Fibroblast of peridontal ligament (primary cell): ENCODE measurements at regions not wholly inside any gene's neighbourhood (a gene's known extent, or its start where the extent isn't known, plus 50 kb on each side); places are given as distances from the start of the nearest gene placed in this dataset.

ENCODE experiments used
- DNase-seq: peaks from one replicate; pipeline ENCODE4 v3.0.0-alpha.2; 2010; ENCODE audit errors: extremely low read depth

DNA sequence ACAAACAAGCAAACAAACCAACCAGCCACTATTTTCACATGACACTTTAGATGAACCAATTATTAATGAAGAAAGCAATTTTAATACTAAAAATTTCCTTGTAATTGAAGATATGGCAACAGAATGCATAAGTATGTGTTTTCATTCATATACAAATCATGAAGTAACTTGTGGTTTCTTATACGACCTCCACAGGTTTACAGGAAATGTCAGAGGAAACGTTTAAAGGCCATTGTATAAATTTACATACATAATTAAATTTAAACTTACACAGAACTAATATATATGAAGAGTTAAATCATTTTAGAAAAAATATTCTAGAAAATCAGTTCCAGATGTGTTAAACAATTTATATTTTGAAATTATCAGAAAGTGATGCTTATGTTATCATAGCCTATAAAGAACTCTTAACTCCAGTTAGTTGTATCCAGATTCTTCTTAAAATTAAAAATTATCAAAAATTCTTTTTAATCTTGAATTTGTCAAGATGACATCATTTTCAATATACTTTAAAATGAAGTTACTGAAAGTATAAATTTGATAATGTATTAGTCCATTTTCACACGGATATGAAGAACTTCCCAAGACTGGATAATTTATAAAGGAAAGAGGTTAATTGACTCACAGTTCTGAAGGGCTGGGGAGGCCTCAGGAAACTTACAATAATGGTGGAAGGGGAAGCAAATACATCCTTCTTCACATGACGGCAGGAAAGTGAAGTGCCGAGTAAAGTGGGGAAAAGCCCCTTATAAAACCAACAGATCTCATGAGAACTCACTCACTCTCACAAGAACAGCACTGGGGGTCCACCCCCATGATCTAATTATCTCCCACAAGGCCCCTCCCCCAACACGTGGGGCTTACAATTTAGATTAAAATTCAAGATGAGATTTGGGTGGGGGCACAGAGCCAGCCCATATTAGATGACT is 192.0 kb downstream of the PIK3R1 start:
- DNase-seq, result no peak

- DNase-seq, result no peak
Measured at GRCh38 chr5:68408345-68408871, 192.9 kb downstream of the PIK3R1 start.

GRCh38 chr5:68409259-68409658 is 193.7 kb downstream of the PIK3R1 start:
- peak; percentile 65 for DNase-seq

DNA sequence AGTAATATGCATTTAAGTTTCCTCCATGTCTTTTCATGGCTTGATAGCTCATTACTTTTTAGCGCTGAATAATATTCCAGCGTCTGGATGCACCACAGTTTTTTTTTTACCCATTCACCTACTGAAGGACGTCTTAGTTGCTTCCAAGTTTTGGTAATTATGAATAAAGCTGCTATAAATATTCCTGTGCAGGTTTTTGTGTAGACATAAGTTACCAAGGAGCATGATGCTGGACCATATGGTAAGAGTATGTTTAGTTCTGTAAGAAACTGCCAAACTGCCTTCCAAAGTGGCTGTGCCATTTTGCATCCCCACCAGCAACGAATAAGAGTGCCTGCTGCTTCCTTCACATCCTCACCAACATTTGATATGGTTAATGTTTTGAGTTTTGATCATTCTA is 195.6 kb downstream of the PIK3R1 start:
- DNase-seq, result no peak

DNA sequence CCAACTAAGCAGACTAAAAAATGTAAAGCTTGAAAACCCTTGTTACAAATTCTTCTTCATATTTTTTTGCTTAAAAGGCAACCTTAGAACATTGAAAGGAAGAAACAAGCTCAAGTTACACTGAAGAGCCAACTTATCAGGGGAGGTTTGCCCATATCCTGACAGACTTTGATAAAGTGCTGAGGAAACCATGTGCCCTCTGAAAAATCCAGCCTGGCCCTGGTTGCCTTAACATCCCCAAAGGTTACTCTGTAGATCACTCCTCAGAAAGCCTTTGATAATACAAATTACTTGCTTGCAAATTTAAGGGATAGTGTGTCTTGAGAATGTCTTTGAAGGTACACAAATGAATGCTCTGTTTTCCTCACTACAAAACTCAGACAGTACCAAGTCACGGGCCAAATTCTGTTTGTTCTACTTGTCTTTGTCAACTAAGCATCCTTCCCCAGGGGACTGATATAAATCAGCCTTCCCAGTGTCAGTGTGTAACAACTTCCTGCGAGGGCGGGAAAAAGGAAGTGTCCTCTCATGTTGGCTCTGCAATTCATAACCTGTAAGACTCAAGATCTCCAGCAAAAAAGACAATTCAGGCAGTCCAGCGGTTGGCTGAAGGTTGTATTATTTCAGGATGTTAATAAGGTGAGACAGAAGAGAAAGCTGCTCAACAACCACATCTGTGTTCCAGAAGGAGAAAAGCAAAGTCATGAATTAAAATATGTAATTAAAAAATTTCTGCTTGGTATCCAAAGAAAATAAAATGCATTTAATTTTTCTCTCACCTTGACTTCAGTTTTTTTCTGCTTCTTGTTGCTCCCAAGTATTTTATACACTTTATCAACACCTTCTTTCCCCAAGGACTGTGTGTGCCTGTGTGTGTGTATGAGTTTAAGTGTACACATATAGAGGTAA is 199.9 kb downstream of the PIK3R1 start:
- no peak for DNase-seq

GRCh38 chr5:68416714-68417113 is 201.2 kb downstream of the PIK3R1 start:
- DNase-seq, result no peak

DNA sequence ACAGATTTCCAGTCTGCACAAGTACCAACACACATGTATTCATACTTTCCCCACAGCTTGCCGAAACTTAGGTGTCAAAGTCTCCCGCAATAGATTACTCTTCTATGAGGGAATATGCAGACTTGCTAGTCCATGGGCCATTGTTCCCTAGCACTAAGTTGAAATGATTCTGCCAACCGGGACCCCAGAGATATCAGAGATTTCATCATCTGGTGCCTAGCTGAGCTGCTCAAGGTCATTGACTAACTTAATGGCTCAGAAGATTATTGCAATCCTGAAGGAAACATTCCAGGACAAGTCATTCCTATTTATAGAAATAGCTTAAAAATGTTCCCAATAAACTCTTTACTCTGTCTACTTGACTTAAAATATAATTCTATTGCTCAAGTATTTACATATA is 202.6 kb downstream of the PIK3R1 start:
- DNase-seq, result peak; percentile 75

DNA sequence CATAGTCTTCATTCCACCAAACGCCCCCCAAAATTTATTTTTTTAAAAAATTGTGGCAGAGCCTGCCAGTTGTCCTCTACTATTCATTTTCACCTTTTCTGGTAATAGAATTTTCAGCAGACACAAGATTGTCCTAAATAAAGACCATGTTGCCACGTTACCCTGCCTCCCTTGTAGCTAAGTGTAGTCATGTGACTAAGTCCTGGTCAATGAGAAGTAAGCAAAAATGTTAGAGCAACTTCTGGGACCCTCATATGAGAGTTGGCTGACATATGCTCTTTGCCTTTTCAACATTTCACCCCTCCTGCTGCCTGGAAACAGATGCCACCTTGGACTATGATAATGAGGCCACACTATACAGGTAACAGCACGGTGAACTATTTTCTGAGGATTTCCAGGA is 203.1 kb downstream of the PIK3R1 start:
- DNase-seq, result no peak

DNA sequence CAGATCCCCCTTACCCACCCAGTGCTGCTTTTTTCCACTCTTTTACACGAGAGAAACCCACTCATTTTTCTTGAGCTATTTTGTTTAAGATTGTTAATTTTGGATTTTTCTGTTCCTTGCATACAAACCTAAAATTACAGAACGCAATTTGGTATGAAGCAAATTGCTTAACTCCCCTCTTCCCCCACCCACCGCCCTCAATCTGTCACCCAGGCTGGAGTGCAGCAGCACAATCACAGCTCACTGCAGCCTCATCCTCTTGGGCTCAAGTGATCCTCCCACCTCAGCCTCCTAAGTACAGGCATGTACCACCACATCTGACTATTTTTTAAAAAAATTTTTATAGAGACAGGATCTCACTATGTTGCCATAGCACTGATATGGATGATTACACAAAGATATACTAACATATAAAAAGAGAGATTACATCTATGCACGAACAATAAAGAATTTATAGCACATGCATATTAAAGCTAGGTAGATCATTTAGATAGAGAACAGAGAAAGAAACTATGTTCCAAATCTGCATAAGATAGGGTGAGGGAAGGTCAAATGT is 203.6 kb downstream of the PIK3R1 start:
- DNase-seq, result no peak

GRCh38 chr5:68419637-68420452 is 204.3 kb downstream of the PIK3R1 start:
- DNase-seq, result peak; percentile 63

DNA sequence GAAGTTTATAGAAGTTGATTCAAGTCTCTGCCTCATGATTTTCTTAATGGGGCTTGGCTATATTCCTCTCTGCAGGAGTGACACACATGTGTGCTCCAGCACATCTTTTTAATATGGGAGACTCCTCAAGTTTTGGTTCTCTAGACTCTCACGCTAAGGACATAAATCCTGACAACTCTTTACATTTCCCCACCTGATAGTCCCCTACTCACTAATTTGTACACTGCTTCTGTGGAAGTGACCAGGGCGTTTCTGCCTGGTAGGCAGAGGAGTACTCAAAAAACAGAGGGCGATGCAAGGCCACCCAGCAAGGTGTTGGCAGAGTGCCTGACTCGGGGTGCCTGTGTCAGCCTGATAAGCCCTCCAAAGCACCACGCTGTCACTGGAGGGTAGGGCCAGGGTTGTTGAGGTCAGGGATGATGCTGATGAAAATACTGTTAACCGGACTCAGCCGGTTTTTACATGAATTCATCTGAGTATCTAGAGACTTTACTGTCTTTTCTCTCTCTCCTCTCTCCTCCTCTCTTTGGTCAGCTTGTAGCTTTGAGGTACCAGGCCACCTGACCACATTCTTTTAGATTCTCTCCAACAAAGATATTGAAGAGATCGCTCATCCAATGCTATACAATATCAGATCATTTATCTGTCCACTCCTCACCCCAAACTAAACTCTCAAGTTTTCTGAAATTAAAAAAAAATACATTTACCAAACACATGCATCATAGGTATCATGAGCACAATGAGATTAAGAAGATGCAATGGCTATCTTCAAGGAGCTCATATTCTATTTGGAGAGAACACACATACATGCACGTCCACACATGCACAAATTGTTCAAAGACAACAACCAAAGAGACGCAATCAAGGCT is 205.2 kb downstream of the PIK3R1 start:
- no peak for DNase-seq

- no peak for DNase-seq
Measured at GRCh38 chr5:68421485-68422220, 206.1 kb downstream of the PIK3R1 start.

DNA sequence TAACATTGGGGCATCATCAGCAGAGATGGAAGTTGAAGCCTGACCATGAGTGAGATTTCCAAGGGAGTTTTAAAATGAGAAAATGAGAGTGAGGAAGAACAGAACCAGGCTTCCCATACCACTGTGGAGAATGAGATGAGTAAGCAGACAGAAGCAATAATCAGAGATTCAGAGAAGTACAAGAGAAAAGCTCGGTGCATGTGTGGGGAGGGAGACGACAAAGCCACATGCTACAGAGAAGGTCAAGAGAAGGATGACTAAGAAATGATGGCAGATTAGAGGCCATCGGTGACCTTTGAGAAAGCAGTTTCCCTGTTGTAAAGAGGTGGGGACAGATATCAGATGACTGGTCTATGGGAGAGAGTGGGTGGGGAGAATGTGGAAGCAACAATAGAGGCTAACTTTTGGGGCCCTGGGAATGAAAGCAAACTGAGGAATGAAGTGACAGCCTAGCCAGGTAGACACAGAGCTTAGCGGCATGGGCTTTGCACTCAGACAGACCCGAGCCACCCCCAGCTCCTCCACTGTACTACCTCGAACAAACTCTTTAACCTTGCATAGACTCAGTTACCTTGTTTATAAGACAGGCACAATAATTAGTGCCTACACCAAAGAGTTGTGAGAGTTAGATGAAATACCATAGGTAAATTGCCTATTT is 207.7 kb downstream of the PIK3R1 start:
- no peak for DNase-seq

GRCh38 chr5:68424799-68425537 is 209.4 kb downstream of the PIK3R1 start:
- DNase-seq, result peak; percentile 44

DNA sequence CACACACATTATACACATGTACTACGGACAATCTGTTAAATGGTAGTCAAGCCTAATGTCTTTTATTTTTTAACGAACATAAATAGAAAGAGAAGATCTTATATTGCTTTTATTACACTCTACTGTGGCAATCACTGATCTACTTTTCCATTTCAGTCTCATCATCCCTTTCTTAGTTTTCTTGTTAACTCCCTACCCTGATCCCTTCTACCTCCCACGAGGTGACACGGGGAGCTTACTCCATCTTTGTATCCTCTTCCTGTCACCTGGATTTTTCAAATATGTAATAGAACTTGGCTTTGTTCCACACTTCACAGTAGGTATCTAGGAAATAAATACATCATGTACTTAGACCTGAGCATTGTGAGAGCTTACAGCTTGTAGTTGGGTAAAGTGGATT is 211.0 kb downstream of the PIK3R1 start:
- DNase-seq, result no peak

- no peak for DNase-seq
Measured at GRCh38 chr5:68428231-68428811, 212.8 kb downstream of the PIK3R1 start.

DNA sequence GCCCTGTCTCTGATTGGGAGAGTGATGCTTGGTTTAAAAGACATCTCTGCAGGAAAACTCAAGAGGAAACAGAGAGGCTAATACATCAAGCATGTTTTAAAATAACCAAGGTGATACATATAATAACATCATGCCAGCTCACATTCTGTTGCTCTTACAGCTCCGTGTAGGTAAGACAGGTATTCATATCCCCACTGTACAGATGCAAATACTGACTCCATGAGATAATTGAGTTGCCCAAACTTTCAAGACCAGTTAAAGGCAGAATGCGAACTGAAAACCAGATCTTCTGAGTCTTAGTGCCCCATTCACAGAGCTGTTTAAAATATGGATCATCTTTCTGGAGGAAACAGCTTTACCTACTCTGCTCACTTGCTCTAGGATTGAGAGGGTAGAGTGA is 214.0 kb downstream of the PIK3R1 start:
- DNase-seq, result no peak

- DNase-seq, result no peak
Measured at GRCh38 chr5:68430279-68430678, 214.7 kb downstream of the PIK3R1 start.
